Activated CD4-positive, alpha-beta T cell treated with anti-CD3 and anti-CD28 coated beads, Interleukin-2, amount 10 ng/mL, durations not matched to agents 24 days and 14 days (primary cell): ENCODE measurements at regions not wholly inside any gene's neighbourhood (a gene's known extent, or its start where the extent isn't known, plus 50 kb on each side); places are given as distances from the start of the nearest gene placed in this dataset.

ENCODE experiments used
- DNase-seq: peaks from one replicate; pipeline ENCODE4 v3.0.0; 2022
- H3K27ac Mint-ChIP-seq: one replicate; pipeline ENCODE4 v1.8.0; 2022; ENCODE audit warnings: mild to moderate bottlenecking, mixed read lengths
- H3K27me3 Mint-ChIP-seq: one replicate; pipeline ENCODE4 v1.8.0; 2022; ENCODE audit warnings: mixed read lengths
- H3K36me3 Mint-ChIP-seq: one replicate; pipeline ENCODE4 v1.8.0; 2022; ENCODE audit warnings: low read depth, mild to moderate bottlenecking, mixed read lengths
- H3K4me1 Mint-ChIP-seq: one replicate; pipeline ENCODE4 v1.8.0; 2021; ENCODE audit warnings: mixed read lengths
- H3K4me3 Mint-ChIP-seq: one replicate; pipeline ENCODE4 v1.8.0; 2022; ENCODE audit warnings: mild to moderate bottlenecking, moderate library complexity, mixed read lengths
- H3K9me3 Mint-ChIP-seq: one replicate; pipeline ENCODE4 v1.8.0; 2021; ENCODE audit warnings: mixed read lengths
- intact Hi-C: fragments of 100-400 bp; cut with micrococcal nuclease; formaldehyde crosslinking; loops from one replicate; pipeline ENCODE4 v1.15.1; 2023

DNA sequence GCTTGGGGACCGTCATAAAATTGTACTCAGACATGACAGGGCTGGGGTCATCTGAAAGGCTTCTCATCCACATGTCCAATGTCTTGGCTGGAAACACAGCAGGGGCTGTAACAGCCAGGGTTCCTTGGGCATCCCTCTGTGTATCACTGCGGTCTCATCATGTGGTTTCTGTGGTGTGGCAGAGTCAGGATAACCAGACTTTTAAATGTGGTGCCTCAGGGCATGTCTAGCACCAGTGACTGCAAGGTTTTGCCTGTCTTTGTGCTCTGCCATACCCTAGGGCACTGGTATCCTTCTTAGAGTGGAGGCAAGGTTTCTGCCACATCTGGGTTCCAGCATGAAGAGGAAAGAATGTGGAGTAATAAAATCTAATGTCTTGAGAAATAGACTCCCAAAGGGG lies 124.2 kb downstream of the PLEKHG1 start:
- DNase-seq = no peak
- Mint-ChIP-seq H3K27me3 (peaks cover 18% of the 10 kb centered on the region), H3K4me1 (peaks cover 3% of the 10 kb centered on the region), H3K27ac (no peak overlapping the region), H3K9me3 (no peaks in the 10 kb centered on the region), H3K36me3 (no peaks in the 10 kb centered on the region), H3K4me3 (no peak overlapping the region)
- intact Hi-C loops = no loop called here

DNA sequence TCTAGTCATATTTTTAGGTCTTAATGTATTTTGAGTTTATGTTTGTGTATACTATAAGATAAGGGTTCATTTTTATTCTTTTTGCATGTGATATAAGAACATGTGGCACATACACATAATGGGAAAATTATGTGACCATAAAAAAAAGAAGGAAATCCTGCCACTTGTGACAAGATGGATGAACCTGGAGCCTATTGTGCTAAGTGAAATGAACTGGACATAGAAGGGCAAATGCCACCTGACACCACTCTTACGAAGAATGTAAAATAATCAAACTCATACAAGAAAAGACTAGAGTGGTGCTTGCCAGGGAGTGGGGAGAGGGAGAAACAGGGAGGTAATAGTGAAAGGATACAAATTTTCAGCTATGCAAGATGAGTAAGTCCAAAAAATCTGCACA lies 126.1 kb downstream of the PLEKHG1 start:
- intact Hi-C loops = no loop called here
- DNase-seq = no peak
- H3K27me3 Mint-ChIP-seq = peaks cover 12% of the 10 kb centered on the region
- no peaks in the 10 kb centered on the region for H3K36me3 Mint-ChIP-seq
- no peaks in the 10 kb centered on the region for H3K9me3 Mint-ChIP-seq
- no peak overlapping the region for H3K27ac Mint-ChIP-seq
- peaks cover under 1% of the 10 kb centered on the region for H3K4me1 Mint-ChIP-seq
- H3K4me3 Mint-ChIP-seq = no peak overlapping the region

DNA sequence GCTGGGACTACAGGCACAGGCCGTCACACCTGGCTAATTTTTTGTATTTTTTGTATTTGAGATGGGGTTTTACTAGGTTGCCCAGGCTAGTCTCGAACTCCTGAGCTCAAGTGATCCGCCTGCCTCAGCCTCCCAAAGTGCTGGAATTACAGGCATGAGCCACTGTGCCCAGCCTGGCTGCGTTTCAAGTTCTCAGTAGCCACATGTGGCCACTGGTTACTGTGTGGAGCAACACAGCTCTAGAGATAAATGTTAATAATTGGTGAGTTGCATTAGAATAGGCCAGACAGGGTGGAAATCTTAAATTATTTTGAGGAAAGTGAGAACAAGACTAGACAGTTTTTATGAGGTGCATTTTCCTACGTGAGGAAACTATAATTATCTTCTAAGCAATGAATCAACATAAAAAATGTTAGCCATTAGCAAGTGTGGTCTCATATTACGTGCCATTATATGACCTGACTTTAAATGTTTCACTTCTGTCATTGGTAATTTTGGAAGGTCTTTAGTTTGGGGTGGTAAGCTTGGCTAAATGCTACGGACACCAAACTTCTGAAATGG lies 129.6 kb downstream of the PLEKHG1 start:
- H3K27me3 Mint-ChIP-seq = peaks cover 5% of the 10 kb centered on the region
- intact Hi-C loops = no loop called here
- no peak for DNase-seq
- no peak overlapping the region for H3K27ac Mint-ChIP-seq
- no peaks in the 10 kb centered on the region for H3K4me1 Mint-ChIP-seq
- H3K4me3 Mint-ChIP-seq = no peak overlapping the region
- no peaks in the 10 kb centered on the region for H3K9me3 Mint-ChIP-seq
- H3K36me3 Mint-ChIP-seq = no peaks in the 10 kb centered on the region

DNA sequence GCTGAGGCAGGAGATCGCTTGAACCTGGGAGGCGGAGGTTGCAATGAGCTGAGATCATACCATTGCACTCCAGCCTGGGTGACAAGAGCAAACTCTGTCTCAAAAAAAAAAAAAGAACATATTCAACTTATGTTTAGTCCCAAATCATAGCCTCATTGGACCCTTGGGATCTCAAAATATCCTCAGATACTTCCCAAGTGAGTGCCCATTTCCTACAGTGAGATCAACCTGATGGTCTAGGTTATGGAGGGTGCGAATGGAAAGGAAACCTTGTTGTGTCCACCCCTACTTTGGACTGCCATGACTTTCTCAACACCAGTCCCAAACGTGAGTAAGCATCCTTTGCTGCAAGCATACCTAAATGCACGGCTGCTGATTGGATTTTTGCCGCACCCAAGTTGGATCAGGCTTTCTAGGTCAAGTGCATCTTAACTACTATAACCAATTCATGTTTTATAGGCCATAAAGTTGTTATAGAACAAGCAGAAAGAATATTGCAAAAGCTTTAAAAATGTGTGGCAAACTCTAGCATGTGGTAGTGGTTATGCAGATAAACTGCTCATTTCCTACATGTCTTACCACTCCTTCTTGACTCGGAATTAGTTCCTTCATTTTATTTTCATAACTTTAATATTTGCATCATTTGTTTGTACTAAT lies 131.2 kb downstream of the PLEKHG1 start:
- H3K4me3 Mint-ChIP-seq = no peak overlapping the region
- H3K27me3 Mint-ChIP-seq = peaks cover under 1% of the 10 kb centered on the region
- H3K36me3 Mint-ChIP-seq = no peaks in the 10 kb centered on the region
- no peaks in the 10 kb centered on the region for H3K9me3 Mint-ChIP-seq
- intact Hi-C loops = no loop called here
- no peaks in the 10 kb centered on the region for H3K4me1 Mint-ChIP-seq
- DNase-seq = no peak
- H3K27ac Mint-ChIP-seq = no peak overlapping the region

- no peaks in the 10 kb centered on the region for H3K36me3 Mint-ChIP-seq
- no peaks in the 10 kb centered on the region for H3K9me3 Mint-ChIP-seq
- no peak for DNase-seq
- intact Hi-C loops = no loop called here
- H3K4me3 Mint-ChIP-seq = no peak overlapping the region
- H3K4me1 Mint-ChIP-seq = no peaks in the 10 kb centered on the region
- no peaks in the 10 kb centered on the region for H3K27me3 Mint-ChIP-seq
- H3K27ac Mint-ChIP-seq = no peak overlapping the region
Measured at GRCh38 chr6:150732765-150733539, 132.6 kb upstream of the MTHFD1L start.

GRCh38 chr6:150733726-150734125 lies 131.8 kb upstream of the MTHFD1L start:
- Mint-ChIP-seq H3K4me3 (no peak overlapping the region), H3K27me3 (peaks cover 2% of the 10 kb centered on the region), H3K27ac (no peak overlapping the region), H3K9me3 (no peaks in the 10 kb centered on the region), H3K36me3 (no peaks in the 10 kb centered on the region), H3K4me1 (no peaks in the 10 kb centered on the region)
- DNase-seq = no peak
- intact Hi-C loops = no loop called here

- Mint-ChIP-seq H3K9me3 (no peaks in the 10 kb centered on the region), H3K4me3 (no peak overlapping the region), H3K4me1 (no peaks in the 10 kb centered on the region), H3K27me3 (peaks cover 2% of the 10 kb centered on the region), H3K27ac (no peak overlapping the region), H3K36me3 (no peaks in the 10 kb centered on the region)
- no peak for DNase-seq
- intact Hi-C loops = no loop called here
Measured at GRCh38 chr6:150734235-150734634, 131.3 kb upstream of the MTHFD1L start.

- intact Hi-C loops = no loop called here
- DNase-seq = no peak
- no peak overlapping the region for H3K27ac Mint-ChIP-seq
- H3K4me3 Mint-ChIP-seq = no peak overlapping the region
- no peaks in the 10 kb centered on the region for H3K9me3 Mint-ChIP-seq
- H3K27me3 Mint-ChIP-seq = peaks cover 2% of the 10 kb centered on the region
- no peaks in the 10 kb centered on the region for H3K4me1 Mint-ChIP-seq
- no peaks in the 10 kb centered on the region for H3K36me3 Mint-ChIP-seq
Measured at GRCh38 chr6:150735341-150735851, 130.1 kb upstream of the MTHFD1L start.

DNA sequence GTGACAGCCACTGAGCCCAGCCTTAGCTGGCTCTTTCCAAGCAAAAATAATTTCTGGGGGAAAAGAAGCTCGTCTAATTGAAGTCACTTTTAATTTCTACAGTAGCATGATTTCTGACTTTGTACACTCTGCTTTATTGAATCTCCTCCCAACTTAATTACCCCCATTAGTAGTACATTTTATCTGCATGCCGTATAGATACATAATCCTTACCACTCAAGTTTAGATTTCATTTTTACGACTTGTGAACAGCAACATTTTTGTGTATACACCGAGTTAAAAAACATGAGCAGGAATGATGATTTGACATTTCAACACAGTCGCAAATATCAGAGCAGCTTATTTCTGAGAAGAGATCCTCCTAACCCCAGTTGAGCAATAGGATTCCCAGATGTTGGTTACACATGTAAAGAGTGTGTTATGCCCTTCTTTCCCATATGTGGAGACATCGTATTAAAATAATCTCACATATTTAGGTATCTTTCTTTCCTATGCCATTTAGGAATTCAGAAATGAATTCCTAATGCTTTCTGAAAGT lies 127.3 kb upstream of the MTHFD1L start:
- DNase-seq = no peak
- Mint-ChIP-seq H3K4me1 (no peaks in the 10 kb centered on the region), H3K9me3 (no peaks in the 10 kb centered on the region), H3K4me3 (no peak overlapping the region), H3K27me3 (peaks cover 6% of the 10 kb centered on the region), H3K36me3 (no peaks in the 10 kb centered on the region), H3K27ac (no peak overlapping the region)
- intact Hi-C loops = no loop called here

- no peak for DNase-seq
- H3K4me3 Mint-ChIP-seq = no peak overlapping the region
- no peaks in the 10 kb centered on the region for H3K9me3 Mint-ChIP-seq
- H3K36me3 Mint-ChIP-seq = no peaks in the 10 kb centered on the region
- H3K27ac Mint-ChIP-seq = no peak overlapping the region
- no peaks in the 10 kb centered on the region for H3K4me1 Mint-ChIP-seq
- intact Hi-C loops = no loop called here
- H3K27me3 Mint-ChIP-seq = peaks cover 8% of the 10 kb centered on the region
Measured at GRCh38 chr6:150739711-150740349, 125.7 kb upstream of the MTHFD1L start.

DNA sequence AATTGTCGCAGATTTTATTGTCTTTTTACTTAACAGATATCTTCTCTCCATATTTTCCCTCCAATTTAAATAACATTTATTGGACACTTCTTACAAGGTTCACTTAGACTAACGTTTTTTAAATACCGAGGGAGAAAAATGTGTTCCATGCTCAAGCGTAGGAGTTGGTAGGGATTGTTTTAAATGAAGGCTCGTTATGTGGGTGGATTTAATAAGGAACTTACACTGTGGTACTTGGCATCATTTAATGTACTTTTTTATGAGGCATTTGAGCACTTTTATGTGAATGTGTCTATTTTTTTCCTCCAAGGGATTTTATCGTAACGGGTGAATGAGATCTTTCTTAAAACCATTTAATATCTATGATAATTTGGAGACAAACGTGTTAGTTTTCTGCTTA lies 125.0 kb upstream of the MTHFD1L start:
- Mint-ChIP-seq H3K4me1 (no peaks in the 10 kb centered on the region), H3K4me3 (no peak overlapping the region)
- intact Hi-C loops = no loop called here

GRCh38 chr6:150741633-150742200 lies 123.8 kb upstream of the MTHFD1L start:
- intact Hi-C loops = loop anchor here (1.0 kb wide), 1 partner anchor 323 kb away; no protein-coding TSS in a partner anchor
- Mint-ChIP-seq H3K4me1 (no peaks in the 10 kb centered on the region), H3K9me3 (no peaks in the 10 kb centered on the region), H3K27ac (no peak overlapping the region), H3K27me3 (peaks cover 14% of the 10 kb centered on the region), H3K4me3 (no peak overlapping the region), H3K36me3 (no peaks in the 10 kb centered on the region)
- DNase-seq = no peak

More for the DNA sequence above, 125.0 kb upstream of the MTHFD1L start:
- no peak for DNase-seq
- H3K27me3 Mint-ChIP-seq = peaks cover 8% of the 10 kb centered on the region
- no peaks in the 10 kb centered on the region for H3K36me3 Mint-ChIP-seq
- no peaks in the 10 kb centered on the region for H3K9me3 Mint-ChIP-seq
- H3K27ac Mint-ChIP-seq = no peak overlapping the region

DNA sequence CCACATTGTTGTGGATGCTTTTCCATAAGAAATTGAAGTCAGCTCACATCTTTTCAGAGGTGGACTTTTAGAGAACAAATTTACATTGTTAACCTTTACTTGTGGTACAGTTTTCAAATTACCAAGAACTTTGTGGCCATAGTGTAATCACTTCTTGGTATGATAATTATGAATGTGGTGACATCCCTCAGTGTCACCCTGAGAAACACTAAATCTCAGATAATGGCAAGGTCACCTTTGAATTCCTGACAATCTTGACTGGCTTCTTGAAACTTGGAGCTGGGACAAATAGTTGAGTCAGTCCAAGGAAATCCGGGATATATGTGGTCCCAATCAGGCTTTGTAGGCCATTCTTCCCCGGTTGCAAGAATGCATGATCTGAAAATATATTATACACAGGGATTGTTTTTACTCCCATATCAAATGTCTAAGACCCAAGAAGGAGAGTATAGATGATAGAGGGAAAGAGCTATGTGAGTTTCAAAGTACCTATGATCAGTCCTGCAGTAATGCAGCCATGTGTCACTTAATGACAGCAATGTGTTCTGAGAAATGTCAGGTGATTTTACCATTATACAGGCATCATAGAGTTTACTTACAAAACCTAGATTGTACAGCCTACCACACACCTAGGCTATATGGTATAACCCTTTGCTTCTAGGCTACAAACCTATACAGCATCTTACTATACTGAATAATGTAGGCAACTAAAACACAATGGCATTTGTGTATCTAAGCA lies 120.8 kb upstream of the MTHFD1L start:
- Mint-ChIP-seq H3K4me3 (no peak overlapping the region), H3K27ac (no peak overlapping the region), H3K27me3 (peaks cover 12% of the 10 kb centered on the region), H3K9me3 (no peaks in the 10 kb centered on the region), H3K36me3 (no peaks in the 10 kb centered on the region), H3K4me1 (no peaks in the 10 kb centered on the region)
- DNase-seq = no peak
- intact Hi-C loops = no loop called here
